ENCODE measurements at regions not wholly inside any gene's neighbourhood (a gene's known extent, or its start where the extent isn't known, plus 50 kb on each side); places are given as distances from the start of the nearest gene placed in this dataset.

DNA sequence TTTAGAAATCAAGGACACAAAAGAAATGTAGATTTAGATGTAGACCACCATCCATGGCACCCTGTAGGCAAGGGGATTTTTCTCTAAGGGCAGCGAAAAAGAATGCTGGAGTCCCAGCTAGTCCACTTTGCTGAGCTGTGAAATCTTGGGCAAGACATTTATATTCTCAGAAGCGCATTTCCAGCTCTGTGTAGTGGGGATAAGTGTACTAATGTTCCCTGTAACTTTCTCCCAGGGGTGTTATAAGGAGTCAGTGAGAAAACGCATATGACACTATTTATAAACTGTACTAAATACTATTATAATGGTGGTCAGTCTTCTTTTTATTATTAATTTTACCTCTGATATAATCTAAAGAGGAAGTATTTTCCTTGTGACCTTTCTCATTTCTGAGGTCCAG lies 133.4 kb upstream of the FRMD6 start:
- Histone ChIP-seq H3K4me3 (ENCODE audit: low read length, poor library complexity, severe bottlenecking) (no peak overlapping the region), H2AFZ (ENCODE audit: low read length) (no peak overlapping the region), H3K4me1 (ENCODE audit: insufficient read depth, low read length, poor library complexity, severe bottlenecking) (no peaks in the 10 kb centered on the region), H3F3A (ENCODE audit: low read depth) (no peaks in the 10 kb centered on the region), H3K9me3 (ENCODE audit: insufficient read depth, low read depth, low read length) (no peaks in the 10 kb centered on the region), H3K79me2 (ENCODE audit: insufficient read depth, low read length) (no peaks in the 10 kb centered on the region), H3K27me3 (ENCODE audit: insufficient read depth, low read length, poor library complexity, severe bottlenecking) (no peaks in the 10 kb centered on the region), H4K20me1 (ENCODE audit: insufficient read depth, low read length, poor library complexity, severe bottlenecking) (no peaks in the 10 kb centered on the region), H3K4me2 (ENCODE audit: low read depth, low read length, poor library complexity, severe bottlenecking) (no peak overlapping the region), H3K9me2 (replicated peaks; ENCODE audit: low read depth, low read length) (no peaks in the 10 kb centered on the region), H3K36me3 (ENCODE audit: insufficient read depth, low read length) (no peaks in the 10 kb centered on the region), H3K9ac (ENCODE audit: low read depth, low read length, poor library complexity, severe bottlenecking) (no peak overlapping the region)
- no peak for TF ChIP-seq EZH2phosphoT487 (IDR thresholded peaks at IDR 0.05; ENCODE audit: borderline replicate concordance)
- TF ChIP-seq, protein P1, sequence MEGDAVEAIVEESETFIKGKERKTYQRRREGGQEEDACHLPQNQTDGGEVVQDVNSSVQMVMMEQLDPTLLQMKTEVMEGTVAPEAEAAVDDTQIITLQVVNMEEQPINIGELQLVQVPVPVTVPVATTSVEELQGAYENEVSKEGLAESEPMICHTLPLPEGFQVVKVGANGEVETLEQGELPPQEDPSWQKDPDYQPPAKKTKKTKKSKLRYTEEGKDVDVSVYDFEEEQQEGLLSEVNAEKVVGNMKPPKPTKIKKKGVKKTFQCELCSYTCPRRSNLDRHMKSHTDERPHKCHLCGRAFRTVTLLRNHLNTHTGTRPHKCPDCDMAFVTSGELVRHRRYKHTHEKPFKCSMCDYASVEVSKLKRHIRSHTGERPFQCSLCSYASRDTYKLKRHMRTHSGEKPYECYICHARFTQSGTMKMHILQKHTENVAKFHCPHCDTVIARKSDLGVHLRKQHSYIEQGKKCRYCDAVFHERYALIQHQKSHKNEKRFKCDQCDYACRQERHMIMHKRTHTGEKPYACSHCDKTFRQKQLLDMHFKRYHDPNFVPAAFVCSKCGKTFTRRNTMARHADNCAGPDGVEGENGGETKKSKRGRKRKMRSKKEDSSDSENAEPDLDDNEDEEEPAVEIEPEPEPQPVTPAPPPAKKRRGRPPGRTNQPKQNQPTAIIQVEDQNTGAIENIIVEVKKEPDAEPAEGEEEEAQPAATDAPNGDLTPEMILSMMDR (conservative IDR thresholded peaks at IDR 0.05; ENCODE audit: low read length), result no peak

DNA sequence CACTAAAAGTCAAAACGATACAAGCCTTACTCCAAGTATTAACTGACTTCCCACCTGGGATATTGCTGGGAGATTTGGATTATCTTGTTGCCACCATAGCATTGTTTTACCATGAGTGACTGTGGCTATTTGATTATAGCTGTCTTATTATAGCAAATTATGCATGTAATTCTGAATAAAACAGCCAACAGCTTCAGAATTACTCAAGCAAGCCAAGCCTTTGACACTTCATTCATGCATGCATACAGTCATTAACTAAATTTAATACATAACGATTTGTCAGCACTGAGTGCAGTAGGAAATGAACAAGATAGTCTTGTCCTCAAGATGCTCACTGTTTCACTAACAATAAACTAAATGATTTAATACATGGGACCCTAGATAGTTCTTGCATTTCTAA lies 133.0 kb upstream of the FRMD6 start:
- no peak overlapping the region for H3K9ac ChIP-seq (ENCODE audit: low read depth, low read length, poor library complexity, severe bottlenecking)
- H2AFZ ChIP-seq (ENCODE audit: low read length), result no peak overlapping the region
- no peaks in the 10 kb centered on the region for H3F3A ChIP-seq (ENCODE audit: low read depth)
- H3K4me1 ChIP-seq (ENCODE audit: insufficient read depth, low read length, poor library complexity, severe bottlenecking), result no peaks in the 10 kb centered on the region
- H4K20me1 ChIP-seq (ENCODE audit: insufficient read depth, low read length, poor library complexity, severe bottlenecking), result no peaks in the 10 kb centered on the region
- H3K27me3 ChIP-seq (ENCODE audit: insufficient read depth, low read length, poor library complexity, severe bottlenecking), result no peaks in the 10 kb centered on the region
- no peaks in the 10 kb centered on the region for H3K9me3 ChIP-seq (ENCODE audit: insufficient read depth, low read depth, low read length)
- H3K36me3 ChIP-seq (ENCODE audit: insufficient read depth, low read length), result no peaks in the 10 kb centered on the region
- H3K79me2 ChIP-seq (ENCODE audit: insufficient read depth, low read length), result no peaks in the 10 kb centered on the region
- H3K9me2 ChIP-seq (replicated peaks; ENCODE audit: low read depth, low read length), result no peaks in the 10 kb centered on the region
- H3K4me2 ChIP-seq (ENCODE audit: low read depth, low read length, poor library complexity, severe bottlenecking), result no peak overlapping the region
- no peak overlapping the region for H3K4me3 ChIP-seq (ENCODE audit: low read length, poor library complexity, severe bottlenecking)
- TF ChIP-seq, protein P1 (conservative IDR thresholded peaks at IDR 0.05; ENCODE audit: low read length), result no peak
- no peak for TF ChIP-seq EZH2phosphoT487 (IDR thresholded peaks at IDR 0.05; ENCODE audit: borderline replicate concordance)

DNA sequence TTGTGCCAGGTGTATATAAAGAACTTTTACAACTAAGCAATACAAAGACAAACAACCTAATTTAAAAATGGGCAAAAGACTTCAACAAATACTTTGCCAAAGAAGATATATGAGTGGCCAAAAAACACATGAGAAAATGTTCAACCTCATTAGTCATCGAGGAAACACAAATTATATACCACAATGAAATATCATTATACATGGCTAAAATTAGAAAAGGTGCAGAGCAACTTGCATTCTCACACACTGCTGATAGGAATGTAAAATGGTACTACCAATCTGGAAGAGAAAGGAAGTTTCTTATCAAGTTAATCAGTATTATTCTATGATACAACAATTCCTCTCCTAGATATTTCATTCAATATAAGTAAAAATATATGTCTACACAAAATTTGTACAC lies 131.6 kb upstream of the FRMD6 start:
- H3K79me2 ChIP-seq (ENCODE audit: insufficient read depth, low read length), result no peaks in the 10 kb centered on the region
- TF ChIP-seq EZH2phosphoT487 (IDR thresholded peaks at IDR 0.05; ENCODE audit: borderline replicate concordance), result no peak
- H3K27me3 ChIP-seq (ENCODE audit: insufficient read depth, low read length, poor library complexity, severe bottlenecking), result no peaks in the 10 kb centered on the region

GRCh38 chr14:51521764-51522163 lies 129.9 kb upstream of the FRMD6 start:
- H3K9me2 ChIP-seq (replicated peaks; ENCODE audit: low read depth, low read length), result no peaks in the 10 kb centered on the region
- H3F3A ChIP-seq (ENCODE audit: low read depth), result no peaks in the 10 kb centered on the region
- no peaks in the 10 kb centered on the region for H3K9me3 ChIP-seq (ENCODE audit: insufficient read depth, low read depth, low read length)
- H3K4me2 ChIP-seq (ENCODE audit: low read depth, low read length, poor library complexity, severe bottlenecking), result no peak overlapping the region
- H3K9ac ChIP-seq (ENCODE audit: low read depth, low read length, poor library complexity, severe bottlenecking), result no peak overlapping the region
- no peaks in the 10 kb centered on the region for H3K27me3 ChIP-seq (ENCODE audit: insufficient read depth, low read length, poor library complexity, severe bottlenecking)
- no peaks in the 10 kb centered on the region for H4K20me1 ChIP-seq (ENCODE audit: insufficient read depth, low read length, poor library complexity, severe bottlenecking)
- H3K36me3 ChIP-seq (ENCODE audit: insufficient read depth, low read length), result no peaks in the 10 kb centered on the region
- no peaks in the 10 kb centered on the region for H3K4me1 ChIP-seq (ENCODE audit: insufficient read depth, low read length, poor library complexity, severe bottlenecking)
- no peak overlapping the region for H3K4me3 ChIP-seq (ENCODE audit: low read length, poor library complexity, severe bottlenecking)
- TF ChIP-seq EZH2phosphoT487 (IDR thresholded peaks at IDR 0.05; ENCODE audit: borderline replicate concordance), result no peak
- TF ChIP-seq, protein P1 (conservative IDR thresholded peaks at IDR 0.05; ENCODE audit: low read length), result no peak
- H3K79me2 ChIP-seq (ENCODE audit: insufficient read depth, low read length), result no peaks in the 10 kb centered on the region
- H2AFZ ChIP-seq (ENCODE audit: low read length), result no peak overlapping the region

More for the DNA sequence above, 131.6 kb upstream of the FRMD6 start:
- Histone ChIP-seq H3K4me3 (ENCODE audit: low read length, poor library complexity, severe bottlenecking) (no peak overlapping the region), H3K9me3 (ENCODE audit: insufficient read depth, low read depth, low read length) (no peaks in the 10 kb centered on the region), H2AFZ (ENCODE audit: low read length) (no peak overlapping the region), H3K4me2 (ENCODE audit: low read depth, low read length, poor library complexity, severe bottlenecking) (no peak overlapping the region), H3K4me1 (ENCODE audit: insufficient read depth, low read length, poor library complexity, severe bottlenecking) (no peaks in the 10 kb centered on the region), H4K20me1 (ENCODE audit: insufficient read depth, low read length, poor library complexity, severe bottlenecking) (no peaks in the 10 kb centered on the region), H3K9me2 (replicated peaks; ENCODE audit: low read depth, low read length) (no peaks in the 10 kb centered on the region), H3K36me3 (ENCODE audit: insufficient read depth, low read length) (no peaks in the 10 kb centered on the region), H3F3A (ENCODE audit: low read depth) (no peaks in the 10 kb centered on the region), H3K9ac (ENCODE audit: low read depth, low read length, poor library complexity, severe bottlenecking) (no peak overlapping the region)
